ENCODE measurements at regions not wholly inside any gene's neighbourhood (a gene's known extent, or its start where the extent isn't known, plus 50 kb on each side); places are given as distances from the start of the nearest gene placed in this dataset.
"Not testable (repeated sequence)": the region's sequence is repeated elsewhere in the genome, so short reads cannot be mapped to it uniquely, and the experiment has no call there.

GRCh38 chrX:5702890-5703289 lies 525.8 kb downstream of the NLGN4X start:
- no peak for DNase-seq (ENCODE audit: low read depth)
- TF ChIP-seq MYC (IDR thresholded peaks at IDR 0.05; ENCODE audit: low read depth, low read length) (no peak), CTCF (IDR thresholded peaks at IDR 0.05; ENCODE audit: low read depth, low read length) (no peak), MAX (IDR thresholded peaks at IDR 0.05; ENCODE audit: low read depth, low read length) (no peak), POLR2A (IDR thresholded peaks at IDR 0.05; ENCODE audit: extremely low read depth, insufficient read length) (no peak)
- H3K4me3 ChIP-seq (ENCODE audit: low read depth, low read length), result no peak overlapping the region

- TF ChIP-seq MYC (IDR thresholded peaks at IDR 0.05; ENCODE audit: low read depth, low read length) (no peak), MAX (IDR thresholded peaks at IDR 0.05; ENCODE audit: low read depth, low read length) (no peak), POLR2A (IDR thresholded peaks at IDR 0.05; ENCODE audit: extremely low read depth, insufficient read length) (no peak), CTCF (IDR thresholded peaks at IDR 0.05; ENCODE audit: low read depth, low read length) (no peak)
- H3K4me3 ChIP-seq (ENCODE audit: low read depth, low read length), result no peak overlapping the region
- DNase-seq (ENCODE audit: low read depth), result no peak
These were observed 532.7 kb downstream of the NLGN4X start for GRCh38 chrX:5695971-5696370.

- DNase-seq (ENCODE audit: low read depth), result no peak
- no peak overlapping the region for H3K4me3 ChIP-seq (ENCODE audit: low read depth, low read length)
- TF ChIP-seq MAX (IDR thresholded peaks at IDR 0.05; ENCODE audit: low read depth, low read length) (no peak), CTCF (IDR thresholded peaks at IDR 0.05; ENCODE audit: low read depth, low read length) (no peak), POLR2A (IDR thresholded peaks at IDR 0.05; ENCODE audit: extremely low read depth, insufficient read length) (no peak), MYC (IDR thresholded peaks at IDR 0.05; ENCODE audit: low read depth, low read length) (no peak)
These were observed 544.7 kb downstream of the NLGN4X start for GRCh38 chrX:5683996-5684395.

- no peak overlapping the region for H3K4me3 ChIP-seq (ENCODE audit: low read depth, low read length)
- peak; percentile 39 for DNase-seq (ENCODE audit: low read depth)
- TF ChIP-seq CTCF (IDR thresholded peaks at IDR 0.05; ENCODE audit: low read depth, low read length) (peak; percentile 21), MYC (IDR thresholded peaks at IDR 0.05; ENCODE audit: low read depth, low read length) (no peak)
These were observed 547.5 kb downstream of the NLGN4X start for GRCh38 chrX:5681159-5681558.

- H3K4me3 ChIP-seq (ENCODE audit: low read depth, low read length), result no peak overlapping the region
- no peak for TF ChIP-seq MYC (IDR thresholded peaks at IDR 0.05; ENCODE audit: low read depth, low read length)
- no peak for TF ChIP-seq POLR2A (IDR thresholded peaks at IDR 0.05; ENCODE audit: extremely low read depth, insufficient read length)
- no peak for TF ChIP-seq CTCF (IDR thresholded peaks at IDR 0.05; ENCODE audit: low read depth, low read length)
- TF ChIP-seq MAX (IDR thresholded peaks at IDR 0.05; ENCODE audit: low read depth, low read length), result no peak
- no peak for DNase-seq (ENCODE audit: low read depth)
These were observed 554.6 kb downstream of the NLGN4X start for GRCh38 chrX:5674036-5674435.

- no peak overlapping the region for H3K4me3 ChIP-seq (ENCODE audit: low read depth, low read length)
- DNase-seq (ENCODE audit: low read depth), result no peak
- TF ChIP-seq CTCF (IDR thresholded peaks at IDR 0.05; ENCODE audit: low read depth, low read length) (no peak), POLR2A (IDR thresholded peaks at IDR 0.05; ENCODE audit: extremely low read depth, insufficient read length) (no peak)
These were observed 556.6 kb downstream of the NLGN4X start for GRCh38 chrX:5672099-5672498.

- not testable (repeated sequence) for H3K4me3 ChIP-seq (ENCODE audit: low read depth, low read length); DNase-seq (ENCODE audit: low read depth)
These were observed 562.0 kb downstream of the NLGN4X start for GRCh38 chrX:5666689-5667088.
